Activated naive CD4-positive, alpha-beta T cell treated with anti-CD3 and anti-CD28 coated beads, Interleukin-2, amount 50 U/mL, for 72 hours (primary cell): ENCODE measurements at regions not wholly inside any gene's neighbourhood (a gene's known extent, or its start where the extent isn't known, plus 50 kb on each side); places are given as distances from the start of the nearest gene placed in this dataset.
"Not testable (repeated sequence)": the region's sequence is repeated elsewhere in the genome, so short reads cannot be mapped to it uniquely, and the experiment has no call there.

Experiments used
- ATAC-seq, 2 donors: fragments of 150-1000 bp; cut with Tn5 transposase; 2 replicates each; pipeline ENCODE4 v1.10.0; 2021; ENCODE audit warnings: mild to moderate bottlenecking in 2 of 2, moderate library complexity in 2 of 2
- DNase-seq, 2 donors: peaks; one replicate each; pipeline ENCODE4 v3.0.0; 2021 to 2022; ENCODE audit warnings: low spot score in 2 of 2
- H3K27ac Mint-ChIP-seq, 2 donors: one replicate each; pipeline ENCODE4 v1.8.0; 2022; ENCODE audit warnings: mild to moderate bottlenecking in 2 of 2, mixed read lengths in 2 of 2
- H3K36me3 Mint-ChIP-seq, 2 donors: one replicate each; pipeline ENCODE4 v1.8.0; 2022; ENCODE audit warnings: mixed read lengths in 2 of 2
- H3K9me3 Mint-ChIP-seq, 2 donors: one replicate each; pipeline ENCODE4 v1.8.0; 2022; ENCODE audit warnings: mixed read lengths in 2 of 2

DNA sequence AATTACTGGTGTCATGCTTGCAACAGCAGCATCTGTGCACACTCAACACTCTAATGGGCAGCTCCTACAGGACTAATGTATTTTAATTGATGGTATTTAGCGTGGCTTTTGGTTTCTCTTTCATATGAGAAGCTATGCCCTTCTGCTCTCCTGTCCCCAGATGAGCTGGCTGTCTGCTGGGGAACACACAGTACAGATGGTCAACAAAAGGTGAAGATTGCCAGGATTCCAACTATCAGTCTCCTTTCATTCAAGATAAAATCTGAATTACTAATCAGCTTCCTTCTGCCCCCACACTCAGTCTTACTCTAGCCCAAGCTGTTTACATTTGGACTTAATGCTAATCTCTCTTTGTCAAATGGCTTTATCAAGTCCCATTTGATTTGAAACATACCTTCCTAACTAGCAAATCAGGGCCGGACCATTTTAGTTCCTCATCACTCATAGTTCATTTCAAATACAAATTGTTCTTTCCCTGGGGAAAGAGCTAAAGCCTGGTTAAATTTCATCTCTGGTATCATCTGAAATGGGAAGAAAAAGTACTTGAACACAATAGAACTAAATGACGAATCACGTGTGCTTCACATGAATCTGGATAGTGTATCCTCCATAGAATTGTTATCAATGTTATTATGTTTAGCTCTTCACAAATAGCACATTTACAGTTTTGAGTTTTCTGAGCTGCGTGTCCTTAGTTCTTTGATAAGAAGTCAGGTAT lies 988.0 kb downstream of the PCDH17 start:
- no peak for ATAC-seq
- H3K36me3 Mint-ChIP-seq = no peaks in the 10 kb centered on the region
- H3K27ac Mint-ChIP-seq = no peak overlapping the region
- DNase-seq = no peak
- peaks cover 10 to 17% of the 10 kb centered on the region in 2 donors for H3K9me3 Mint-ChIP-seq

GRCh38 chr13:58620176-58620575 lies 988.6 kb downstream of the PCDH17 start:
- H3K27ac Mint-ChIP-seq = no peak overlapping the region
- no peak for DNase-seq
- ATAC-seq = no peak
- no peaks in the 10 kb centered on the region for H3K36me3 Mint-ChIP-seq
- H3K9me3 Mint-ChIP-seq = peaks cover 10 to 12% of the 10 kb centered on the region in 2 donors

DNA sequence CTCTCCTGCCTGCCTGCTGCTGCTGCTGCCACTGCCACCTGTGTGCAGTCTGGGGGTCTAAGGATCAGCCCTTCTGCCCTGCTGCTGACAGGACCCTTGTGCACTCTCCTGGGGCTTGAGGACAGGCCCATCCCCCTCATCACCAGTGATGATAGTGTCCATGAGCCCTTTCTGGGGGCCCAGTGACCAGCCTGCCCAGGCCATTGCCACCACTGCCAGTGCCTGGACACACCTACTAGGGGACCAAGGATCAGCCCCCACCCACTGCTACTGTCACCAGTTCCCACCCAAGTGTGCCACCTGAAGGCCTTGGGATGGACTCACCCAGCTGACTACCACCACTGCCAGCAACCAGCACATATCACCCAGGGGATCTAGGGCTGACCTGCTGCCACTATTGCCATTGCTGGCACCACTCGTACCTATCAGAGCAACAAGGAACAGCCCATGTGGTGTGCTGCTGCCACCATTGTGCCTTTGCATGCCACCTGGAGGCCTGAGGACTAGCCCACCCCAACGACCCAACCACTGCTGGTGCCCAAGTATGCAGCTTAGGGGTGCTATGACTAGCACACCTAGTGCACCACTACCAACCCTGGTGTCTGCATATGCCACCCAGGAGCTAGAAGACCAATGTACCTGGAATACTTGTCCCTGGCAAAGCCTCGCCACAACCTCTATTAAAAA lies 994.3 kb downstream of the PCDH17 start:
- peaks cover 9 to 18% of the 10 kb centered on the region in 2 donors for H3K9me3 Mint-ChIP-seq
- DNase-seq (no peak), ATAC-seq (no peak)
- H3K27ac Mint-ChIP-seq = no peak overlapping the region
- peaks cover 0 to 14% of the 10 kb centered on the region in 2 donors for H3K36me3 Mint-ChIP-seq

DNA sequence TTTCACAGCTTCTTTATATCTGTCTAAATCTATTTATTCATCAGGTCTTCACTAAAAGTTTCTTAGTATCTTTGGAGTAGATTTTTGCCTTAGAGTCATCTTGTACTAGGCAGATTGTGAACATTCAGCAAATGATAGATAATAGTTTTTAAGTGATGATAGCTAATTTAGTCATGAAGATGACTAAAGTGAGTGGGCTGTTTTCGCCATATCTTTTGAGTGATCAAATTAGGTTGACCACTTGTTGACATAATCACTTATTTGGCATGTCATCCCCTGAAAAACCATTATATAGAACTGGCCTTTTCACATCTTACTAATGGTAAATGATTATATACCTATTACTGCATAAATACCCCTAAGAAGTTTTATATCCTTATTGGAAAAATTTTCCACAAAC lies 999.2 kb downstream of the PCDH17 start:
- H3K36me3 Mint-ChIP-seq = peaks cover 0 to 12% of the 10 kb centered on the region in 2 donors
- ATAC-seq (no peak), DNase-seq (no peak)
- H3K9me3 Mint-ChIP-seq = peaks cover 9 to 24% of the 10 kb centered on the region in 2 donors
- H3K27ac Mint-ChIP-seq = no peak overlapping the region

GRCh38 chr13:58633226-58633625 lies 1001.7 kb downstream of the PCDH17 start:
- Mint-ChIP-seq H3K27ac (no peak overlapping the region), H3K9me3 (peaks cover 3 to 10% of the 10 kb centered on the region in 2 donors), H3K36me3 (no peaks in the 10 kb centered on the region)
- ATAC-seq = no peak
- DNase-seq = no peak

DNA sequence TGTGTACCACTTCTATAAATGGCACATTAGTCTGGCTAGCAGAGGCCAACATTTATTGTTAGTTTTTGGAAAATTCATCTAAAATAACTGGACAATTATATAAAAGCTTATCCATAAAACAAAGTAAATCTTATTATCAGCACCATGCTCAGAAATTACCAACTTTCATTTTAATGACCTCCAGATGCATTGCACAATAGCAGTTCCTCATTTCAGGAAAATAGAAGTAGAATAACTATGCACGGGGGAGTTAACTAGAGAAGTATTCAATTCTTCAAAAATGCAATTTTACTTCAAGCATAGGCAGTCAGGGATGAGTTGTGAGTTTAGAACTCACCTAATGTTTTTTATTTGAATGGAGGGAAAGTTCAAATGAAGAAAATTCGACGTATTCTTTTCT lies 1023.5 kb downstream of the PCDH17 start:
- ATAC-seq (no peak), DNase-seq (no peak)
- Mint-ChIP-seq H3K27ac (no peak overlapping the region), H3K9me3 (peaks cover 5 to 8% of the 10 kb centered on the region in 2 donors), H3K36me3 (no peaks in the 10 kb centered on the region)

GRCh38 chr13:58660826-58661225 lies 1029.3 kb downstream of the PCDH17 start:
- DNase-seq (no peak), ATAC-seq (no peak)
- Mint-ChIP-seq H3K9me3 (peaks cover 5 to 12% of the 10 kb centered on the region in 2 donors), H3K36me3 (no peaks in the 10 kb centered on the region), H3K27ac (no peak overlapping the region)

DNA sequence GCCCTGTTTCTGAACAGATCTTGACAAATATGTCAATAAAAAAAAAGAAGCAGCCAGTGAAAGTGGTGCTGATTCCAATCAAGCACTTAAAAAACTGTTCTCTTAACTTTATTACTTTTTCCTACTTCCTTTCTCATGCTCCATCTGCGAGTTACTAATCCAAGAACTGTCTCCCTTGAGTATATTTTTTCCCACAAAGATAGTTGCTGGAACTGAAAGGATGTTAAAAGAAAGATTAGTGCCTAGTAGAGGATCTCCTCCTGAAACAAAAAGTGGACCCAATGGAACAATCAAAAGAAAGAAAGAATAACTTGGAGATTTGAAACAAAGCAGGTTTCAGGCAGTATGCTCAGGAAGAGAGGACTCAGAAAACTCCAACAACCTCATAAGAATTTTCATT lies 1034.8 kb downstream of the PCDH17 start:
- DNase-seq (no peak), ATAC-seq (no peak)
- no peaks in the 10 kb centered on the region for H3K36me3 Mint-ChIP-seq
- H3K9me3 Mint-ChIP-seq = no peaks in the 10 kb centered on the region
- no peak overlapping the region for H3K27ac Mint-ChIP-seq

GRCh38 chr13:58667096-58667495 lies 1035.6 kb downstream of the PCDH17 start:
- no peak for ATAC-seq
- H3K36me3 Mint-ChIP-seq = no peaks in the 10 kb centered on the region
- no peaks in the 10 kb centered on the region for H3K9me3 Mint-ChIP-seq
- no peak overlapping the region for H3K27ac Mint-ChIP-seq
- DNase-seq = no peak

DNA sequence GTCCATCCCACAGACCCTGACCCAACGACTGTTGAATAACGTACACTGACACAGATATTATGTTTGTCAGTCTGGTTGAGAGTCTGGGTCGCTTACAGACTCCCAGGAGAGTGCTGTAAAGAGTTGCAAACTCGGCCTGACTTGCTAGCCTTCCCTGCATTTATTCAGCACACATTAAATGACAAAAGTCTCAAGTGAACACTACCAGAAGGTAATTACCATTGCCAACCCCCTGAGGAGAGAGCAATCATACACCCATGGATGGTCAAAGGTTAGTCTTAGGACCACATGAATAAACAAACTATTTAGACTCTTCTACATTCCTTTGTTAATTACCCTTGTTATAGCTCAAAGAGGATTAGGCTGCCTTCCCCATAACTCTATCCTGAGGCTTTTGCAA lies 1048.6 kb downstream of the PCDH17 start:
- H3K36me3 Mint-ChIP-seq = no peaks in the 10 kb centered on the region
- H3K9me3 Mint-ChIP-seq = peaks cover 0 to 13% of the 10 kb centered on the region in 2 donors
- no peak overlapping the region for H3K27ac Mint-ChIP-seq
- ATAC-seq = no peak
- DNase-seq = no peak

DNA sequence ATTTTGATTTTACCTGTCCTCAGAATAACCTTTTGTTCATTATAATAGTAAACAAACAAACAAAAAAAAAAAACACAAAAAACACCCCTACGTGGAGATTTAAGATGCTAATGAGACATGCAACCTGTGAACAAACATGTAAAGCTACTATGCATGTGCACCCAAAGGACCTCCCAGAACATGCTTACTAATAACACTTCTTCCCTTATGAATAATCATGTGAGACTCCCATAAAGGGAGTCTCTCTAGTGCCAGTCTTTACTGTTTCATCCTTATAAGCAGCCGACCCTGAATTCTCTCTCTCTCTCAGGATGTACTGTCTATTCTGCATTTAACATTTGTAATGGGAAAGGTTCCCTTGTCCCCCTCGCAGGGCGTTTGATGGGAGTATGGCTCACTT lies 1051.1 kb downstream of the PCDH17 start:
- DNase-seq (no peak), ATAC-seq (no peak)
- H3K9me3 Mint-ChIP-seq = peaks cover 0 to 18% of the 10 kb centered on the region in 2 donors
- H3K27ac Mint-ChIP-seq = no peak overlapping the region
- peaks cover 0 to 1% of the 10 kb centered on the region in 2 donors for H3K36me3 Mint-ChIP-seq

- DNase-seq = no peak
- ATAC-seq = no peak
- Mint-ChIP-seq H3K27ac (no peak overlapping the region), H3K36me3 (peaks cover 0 to 9% of the 10 kb centered on the region in 2 donors), H3K9me3 (peaks cover 0 to 17% of the 10 kb centered on the region in 2 donors)
Measured at GRCh38 chr13:58687148-58687547, 1055.6 kb downstream of the PCDH17 start.

DNA sequence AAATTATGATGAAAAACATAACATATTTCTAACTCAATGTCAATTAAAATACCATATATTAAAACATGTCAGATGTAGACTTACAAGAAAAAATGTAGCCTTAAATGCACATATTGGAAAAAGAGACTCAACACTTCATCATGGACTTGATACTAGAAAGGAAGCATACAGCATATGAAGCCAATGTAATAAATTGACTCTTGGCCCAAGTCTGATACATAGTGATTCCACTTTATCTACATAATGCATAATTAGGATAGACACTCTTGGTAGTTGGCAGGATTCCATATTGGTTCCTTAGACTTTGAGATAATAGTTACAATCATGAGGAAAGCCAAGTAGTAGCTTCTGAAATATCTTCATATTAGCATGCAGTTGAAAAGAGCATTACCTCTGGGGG lies 1067.0 kb downstream of the PCDH17 start:
- ATAC-seq (no peak), DNase-seq (no peak)
- Mint-ChIP-seq H3K36me3 (no peaks in the 10 kb centered on the region), H3K9me3 (peaks cover 11 to 12% of the 10 kb centered on the region in 2 donors), H3K27ac (no peak overlapping the region)

DNA sequence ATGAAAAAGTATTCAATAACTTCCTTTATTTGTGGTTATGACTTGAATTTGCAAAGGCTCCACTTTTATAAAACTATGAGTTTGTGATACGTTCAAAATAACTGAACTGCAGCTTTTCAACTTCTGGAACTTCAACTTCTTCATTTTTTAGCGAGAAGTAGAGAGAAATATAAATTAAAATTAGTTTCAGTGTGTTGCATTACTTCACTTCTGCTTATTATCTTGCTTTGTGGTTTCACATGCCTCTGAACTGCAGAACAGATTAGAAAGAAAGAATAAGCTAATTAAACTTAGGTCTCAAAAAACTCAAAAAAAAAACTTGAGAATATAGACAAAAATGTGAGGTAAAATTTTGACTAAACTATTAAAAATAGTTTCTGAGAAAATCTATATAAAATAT lies 1073.4 kb downstream of the PCDH17 start:
- no peak for DNase-seq
- Mint-ChIP-seq H3K36me3 (no peaks in the 10 kb centered on the region), H3K27ac (no peak overlapping the region), H3K9me3 (peaks cover 9 to 16% of the 10 kb centered on the region in 2 donors)
- no peak for ATAC-seq

- Mint-ChIP-seq H3K9me3 (peaks cover 16 to 22% of the 10 kb centered on the region in 2 donors), H3K27ac (no peak overlapping the region), H3K36me3 (no peaks in the 10 kb centered on the region)
- ATAC-seq = no peak
- DNase-seq = no peak
Measured at GRCh38 chr13:58706421-58706820, 1074.9 kb downstream of the PCDH17 start.

- Mint-ChIP-seq H3K27ac (no peak overlapping the region), H3K36me3 (no peaks in the 10 kb centered on the region), H3K9me3 (peaks cover 17 to 19% of the 10 kb centered on the region in 2 donors)
- no peak for DNase-seq
- ATAC-seq = no peak
Measured at GRCh38 chr13:58712191-58712590, 1080.6 kb downstream of the PCDH17 start.

- DNase-seq, ATAC-seq: not testable (repeated sequence)
- H3K9me3 Mint-ChIP-seq = peaks cover 14 to 17% of the 10 kb centered on the region in 2 donors
Measured at GRCh38 chr13:58714016-58714415, 1082.5 kb downstream of the PCDH17 start.

DNA sequence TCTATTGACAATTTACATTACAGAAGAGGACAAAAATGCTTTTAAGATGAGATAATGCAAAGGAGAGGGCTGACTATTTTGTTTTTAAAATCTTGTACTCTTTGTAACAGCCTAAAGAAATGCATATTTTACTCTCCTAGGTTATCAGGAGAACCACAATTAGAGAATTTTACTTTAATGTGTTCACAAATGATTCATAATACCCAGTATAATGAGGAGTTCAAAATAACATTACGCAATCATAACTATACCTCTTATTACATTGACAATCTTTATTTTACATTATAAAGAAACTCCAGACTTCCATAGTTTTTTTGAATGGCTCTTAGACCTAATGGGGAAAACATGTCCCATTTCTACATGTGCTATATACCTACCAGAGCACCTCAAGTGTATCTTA lies 1089.7 kb downstream of the PCDH17 start:
- no peaks in the 10 kb centered on the region for H3K9me3 Mint-ChIP-seq
- ATAC-seq (no peak), DNase-seq (no peak)
- no peaks in the 10 kb centered on the region for H3K36me3 Mint-ChIP-seq
- no peak overlapping the region for H3K27ac Mint-ChIP-seq

More at GRCh38 chr13:58714016-58714415, 1082.5 kb downstream of the PCDH17 start:
- not testable (repeated sequence) for H3K36me3 Mint-ChIP-seq, H3K27ac Mint-ChIP-seq
